Nephron (organoid): ENCODE measurements at regions not wholly inside any gene's neighbourhood (a gene's known extent, or its start where the extent isn't known, plus 50 kb on each side); places are given as distances from the start of the nearest gene placed in this dataset.

Source experiments
- H3K27ac Mint-ChIP-seq, 3 experiments: 2 replicates each; pipeline ENCODE4 v1.8.0; 2020; ENCODE audit warnings: mixed read lengths in 3 of 3, mild to moderate bottlenecking in 2 of 3, moderate library complexity in 1 of 3
- H3K27me3 Mint-ChIP-seq: 2 replicates; pipeline ENCODE4 v1.8.0; 2021; ENCODE audit warnings: low read depth, mild to moderate bottlenecking, moderate library complexity, mixed read lengths
- H3K36me3 Mint-ChIP-seq: 2 replicates; pipeline ENCODE4 v1.8.0; 2020; ENCODE audit warnings: low read depth, mixed read lengths
- H3K4me1 Mint-ChIP-seq: 2 replicates; pipeline ENCODE4 v1.8.0; 2020; ENCODE audit warnings: mixed read lengths
- H3K4me3 Mint-ChIP-seq, 3 experiments: 2 replicates each; pipeline ENCODE4 v1.8.0; 2020; ENCODE audit warnings: mild to moderate bottlenecking in 3 of 3, mixed read lengths in 3 of 3, moderate library complexity in 2 of 3
- H3K9me3 Mint-ChIP-seq: 2 replicates; pipeline ENCODE4 v1.8.0; 2020; ENCODE audit warnings: mixed read lengths
- TF ChIP-seq, protein P1 (sequence below), 3 experiments: fragments of 200-600 bp; sonication (generic); IDR thresholded peaks; one replicate each; pipeline ENCODE4 v1.5.0; 2021; ENCODE audit warnings: antibody characterized with exemption in 3 of 3; ENCODE audit not compliant: unreplicated experiment in 3 of 3

DNA sequence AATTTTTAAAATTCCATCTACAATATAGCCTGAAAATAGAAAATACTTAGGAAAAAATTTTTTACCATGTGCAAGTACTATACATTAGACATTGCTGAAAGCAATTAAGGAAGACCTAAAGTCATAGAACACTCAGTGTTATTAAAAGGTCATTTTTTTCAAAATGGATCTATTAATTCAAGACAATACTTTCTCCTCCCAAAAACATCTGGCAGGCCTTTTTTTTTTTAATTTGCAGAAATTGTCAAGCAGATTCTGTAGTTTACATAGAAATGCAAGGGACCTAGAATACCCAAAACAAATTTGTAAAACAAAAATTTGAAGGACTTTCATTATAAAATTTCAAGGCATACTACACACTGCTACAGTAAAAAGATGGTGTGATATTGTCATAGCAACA is 238.4 kb upstream of the VEPH1 start:
- no peaks in the 10 kb centered on the region for H3K4me1 Mint-ChIP-seq
- TF ChIP-seq, protein P1, sequence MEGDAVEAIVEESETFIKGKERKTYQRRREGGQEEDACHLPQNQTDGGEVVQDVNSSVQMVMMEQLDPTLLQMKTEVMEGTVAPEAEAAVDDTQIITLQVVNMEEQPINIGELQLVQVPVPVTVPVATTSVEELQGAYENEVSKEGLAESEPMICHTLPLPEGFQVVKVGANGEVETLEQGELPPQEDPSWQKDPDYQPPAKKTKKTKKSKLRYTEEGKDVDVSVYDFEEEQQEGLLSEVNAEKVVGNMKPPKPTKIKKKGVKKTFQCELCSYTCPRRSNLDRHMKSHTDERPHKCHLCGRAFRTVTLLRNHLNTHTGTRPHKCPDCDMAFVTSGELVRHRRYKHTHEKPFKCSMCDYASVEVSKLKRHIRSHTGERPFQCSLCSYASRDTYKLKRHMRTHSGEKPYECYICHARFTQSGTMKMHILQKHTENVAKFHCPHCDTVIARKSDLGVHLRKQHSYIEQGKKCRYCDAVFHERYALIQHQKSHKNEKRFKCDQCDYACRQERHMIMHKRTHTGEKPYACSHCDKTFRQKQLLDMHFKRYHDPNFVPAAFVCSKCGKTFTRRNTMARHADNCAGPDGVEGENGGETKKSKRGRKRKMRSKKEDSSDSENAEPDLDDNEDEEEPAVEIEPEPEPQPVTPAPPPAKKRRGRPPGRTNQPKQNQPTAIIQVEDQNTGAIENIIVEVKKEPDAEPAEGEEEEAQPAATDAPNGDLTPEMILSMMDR (IDR thresholded peaks at IDR 0.05; ENCODE audit: unreplicated experiment in 3 of 3), result no peak
- H3K36me3 Mint-ChIP-seq, result no peaks in the 10 kb centered on the region
- no peak overlapping the region for H3K4me3 Mint-ChIP-seq
- no peaks in the 10 kb centered on the region for H3K27me3 Mint-ChIP-seq
- H3K27ac Mint-ChIP-seq, result no peak overlapping the region
- peaks cover 16% of the 10 kb centered on the region for H3K9me3 Mint-ChIP-seq

DNA sequence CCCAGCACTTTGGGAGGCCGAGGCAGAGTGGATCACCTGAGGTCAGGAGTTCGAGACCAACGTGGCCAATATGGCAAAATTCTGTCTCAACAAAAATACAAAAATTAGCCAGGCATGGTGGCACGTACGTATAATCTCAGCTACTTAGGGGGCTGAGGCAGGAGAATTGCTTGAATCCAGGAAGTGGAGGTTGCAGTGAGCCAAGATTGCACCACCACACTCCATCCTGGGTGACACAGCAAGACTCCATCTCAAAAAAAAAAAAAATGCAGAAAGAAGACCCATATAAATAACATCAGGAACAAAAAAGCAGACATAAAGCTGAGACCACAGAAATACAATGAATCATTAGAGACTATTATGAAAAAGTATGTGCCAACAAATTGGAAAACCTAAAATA is 235.2 kb upstream of the VEPH1 start:
- TF ChIP-seq, protein P1 (IDR thresholded peaks at IDR 0.05; ENCODE audit: unreplicated experiment in 3 of 3), result no peak
- Mint-ChIP-seq H3K4me1 (no peaks in the 10 kb centered on the region), H3K4me3 (no peak overlapping the region), H3K9me3 (peaks cover 12% of the 10 kb centered on the region), H3K27ac (no peak overlapping the region), H3K36me3 (no peaks in the 10 kb centered on the region), H3K27me3 (no peaks in the 10 kb centered on the region)

DNA sequence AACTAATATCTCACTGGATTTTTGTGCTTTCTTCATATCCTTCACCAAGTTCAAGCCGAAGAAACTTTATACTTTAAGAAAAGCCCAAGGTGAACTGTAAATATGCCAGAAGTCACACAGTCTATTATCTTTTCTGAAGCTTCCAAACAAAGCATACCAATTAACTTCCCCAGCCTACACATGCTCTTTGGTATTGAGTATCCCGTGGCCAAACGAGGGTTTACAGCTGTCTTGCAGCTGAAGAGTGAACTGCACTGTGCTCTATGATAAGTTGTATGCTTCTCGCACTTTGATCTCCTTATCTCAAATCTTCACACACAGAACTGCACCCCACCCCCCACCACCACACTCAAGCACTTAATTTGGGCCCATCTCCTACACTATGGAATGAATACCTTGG is 215.6 kb upstream of the VEPH1 start:
- Mint-ChIP-seq H3K4me3 (no peak overlapping the region), H3K4me1 (peaks cover 7% of the 10 kb centered on the region), H3K9me3 (peaks cover 26% of the 10 kb centered on the region), H3K27me3 (peaks cover 4% of the 10 kb centered on the region), H3K27ac (no peak overlapping the region), H3K36me3 (no peaks in the 10 kb centered on the region)
- TF ChIP-seq, protein P1 (IDR thresholded peaks at IDR 0.05; ENCODE audit: unreplicated experiment in 3 of 3), result no peak

DNA sequence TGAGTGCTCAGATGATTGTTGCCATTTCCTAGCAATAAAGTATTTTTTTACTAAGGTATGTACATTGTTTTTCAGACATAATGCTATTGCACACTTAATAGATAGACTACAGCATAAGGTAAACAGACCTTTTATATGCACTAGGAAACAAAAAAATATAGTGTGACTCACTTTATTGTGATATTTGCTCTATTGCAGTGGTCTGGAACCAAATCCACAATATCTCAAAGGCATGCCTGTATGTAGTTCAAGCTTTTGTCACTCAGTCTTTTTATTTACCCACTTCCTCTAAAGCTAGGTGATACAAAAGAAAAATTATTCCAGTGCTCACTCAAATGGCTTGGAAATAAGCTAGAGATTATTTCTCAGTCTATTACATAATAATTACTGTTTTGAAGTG is 209.9 kb upstream of the VEPH1 start:
- H3K4me1 Mint-ChIP-seq, result no peaks in the 10 kb centered on the region
- H3K9me3 Mint-ChIP-seq, result peaks cover 16% of the 10 kb centered on the region
- TF ChIP-seq, protein P1 (IDR thresholded peaks at IDR 0.05; ENCODE audit: unreplicated experiment in 3 of 3), result no peak
- no peak overlapping the region for H3K4me3 Mint-ChIP-seq
- no peaks in the 10 kb centered on the region for H3K36me3 Mint-ChIP-seq
- peaks cover 4% of the 10 kb centered on the region for H3K27me3 Mint-ChIP-seq
- H3K27ac Mint-ChIP-seq, result no peak overlapping the region

DNA sequence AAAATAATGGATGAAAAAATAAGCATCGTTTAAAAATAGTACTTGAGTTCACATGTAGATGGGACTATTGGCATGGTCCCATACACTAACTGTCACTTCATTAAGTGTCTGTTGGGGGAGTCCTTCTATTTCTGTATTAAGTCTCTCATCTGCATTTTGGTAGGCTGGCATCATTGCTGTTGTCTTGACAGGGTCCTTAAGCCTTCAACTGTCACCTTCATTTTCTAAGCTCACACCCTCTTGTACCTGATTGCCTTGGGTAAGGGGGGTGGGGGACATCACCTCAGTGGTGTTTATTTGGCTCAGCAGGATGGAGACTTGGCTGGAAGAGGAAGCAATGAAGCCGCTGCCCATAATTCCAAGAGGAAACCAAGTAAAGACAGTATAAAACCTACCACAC is 202.0 kb upstream of the VEPH1 start:
- Mint-ChIP-seq H3K27me3 (no peaks in the 10 kb centered on the region), H3K4me3 (no peak overlapping the region), H3K9me3 (no peaks in the 10 kb centered on the region), H3K36me3 (no peaks in the 10 kb centered on the region), H3K4me1 (no peaks in the 10 kb centered on the region), H3K27ac (no peak overlapping the region)
- TF ChIP-seq, protein P1 (IDR thresholded peaks at IDR 0.05; ENCODE audit: unreplicated experiment in 3 of 3), result no peak

DNA sequence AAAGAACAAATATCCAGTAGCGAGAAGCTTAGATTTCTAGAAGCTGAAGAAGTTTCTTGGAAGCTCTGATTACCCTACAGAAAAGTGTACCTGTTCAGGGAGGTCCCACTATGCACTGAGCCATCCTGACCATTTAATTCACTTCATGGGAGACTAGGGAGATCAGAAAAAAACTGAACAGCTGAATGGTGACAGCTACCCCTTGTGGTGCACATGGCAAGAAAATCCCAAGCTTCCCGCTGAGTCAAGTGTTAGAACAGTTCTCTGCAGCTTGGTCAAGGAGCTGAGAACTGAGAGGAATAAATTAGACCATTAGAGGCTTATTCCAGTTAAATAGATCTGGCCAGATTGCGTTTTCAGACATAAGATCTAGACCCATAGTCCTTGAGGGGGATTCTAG is 197.2 kb upstream of the VEPH1 start:
- Mint-ChIP-seq H3K4me3 (no peak overlapping the region), H3K4me1 (no peaks in the 10 kb centered on the region), H3K27me3 (no peaks in the 10 kb centered on the region), H3K9me3 (no peaks in the 10 kb centered on the region), H3K27ac (no peak overlapping the region), H3K36me3 (no peaks in the 10 kb centered on the region)
- TF ChIP-seq, protein P1 (IDR thresholded peaks at IDR 0.05; ENCODE audit: unreplicated experiment in 3 of 3), result no peak
